ENCODE measurements at regions not wholly inside any gene's neighbourhood (a gene's known extent, or its start where the extent isn't known, plus 50 kb on each side); places are given as distances from the start of the nearest gene placed in this dataset.

- H3K27me3 ChIP-seq (ENCODE audit: control insufficient read depth, insufficient read depth, low read length), result no peaks in the 10 kb centered on the region
- no peak overlapping the region for H2BK15ac ChIP-seq (ENCODE audit: low read depth, low read length)
- no peak overlapping the region for H3K23ac ChIP-seq (ENCODE audit: low read depth, low read length)
- ChIA-PET POLR2A (ENCODE audit: unreplicated experiment) (no interaction called here), CTCF (no interaction called here)
- H2BK5ac ChIP-seq (ENCODE audit: low read depth, low read length, poor library complexity, severe bottlenecking), result no peak overlapping the region
- no peak overlapping the region for H3K18ac ChIP-seq (ENCODE audit: low read depth, low read length)
- H4K8ac ChIP-seq (ENCODE audit: low read depth in 2 of 2, low read length in 2 of 2), result no peak overlapping the region
- H3K9me1 ChIP-seq (ENCODE audit: insufficient read depth, low read length), result no peaks in the 10 kb centered on the region
- no peak overlapping the region for H3K56ac ChIP-seq (ENCODE audit: extremely low read depth, insufficient read depth, low read length)
- no peaks in the 10 kb centered on the region for H4K20me1 ChIP-seq (ENCODE audit: insufficient read depth, low read length)
- no peak overlapping the region for H3K4me3 ChIP-seq (ENCODE audit: insufficient read depth, low read depth, low read length)
- no peak overlapping the region for H2BK20ac ChIP-seq (ENCODE audit: low read depth, low read length)
- dilution Hi-C loops (cut with HindIII; ENCODE audit: low sequenced_read_pairs, unreplicated experiment), result no loop called here
- H3K4ac ChIP-seq (ENCODE audit: low read depth, low read length), result no peak overlapping the region
- H2AK5ac ChIP-seq (ENCODE audit: low read depth, low read length), result no peak overlapping the region
- H3K36me3 ChIP-seq (ENCODE audit: control insufficient read depth, insufficient read depth, low read length), result no peaks in the 10 kb centered on the region
- TF ChIP-seq CHD1 (IDR thresholded peaks at IDR 0.05; ENCODE audit: low read depth, low read length) (no peak), RCOR1 (IDR thresholded peaks at IDR 0.05; ENCODE audit: insufficient replicate concordance, low read length) (no peak), CTCF (conservative IDR thresholded peaks at IDR 0.05; ENCODE audit: low read depth, low read length) (no peak), ELK1 (IDR thresholded peaks at IDR 0.05; ENCODE audit: borderline replicate concordance, low read depth, low read length) (no peak), SMC3 (IDR thresholded peaks at IDR 0.05; ENCODE audit: low read depth, low read length) (no peak), MAZ (IDR thresholded peaks at IDR 0.05; ENCODE audit: borderline replicate concordance, low read depth, low read length) (no peak), USF2 (IDR thresholded peaks at IDR 0.05; ENCODE audit: low read depth, low read length) (no peak), BHLHE40 (IDR thresholded peaks at IDR 0.05; ENCODE audit: low read depth, low read length) (no peak), RAD21 (IDR thresholded peaks at IDR 0.05; ENCODE audit: low read length) (no peak), RFX5 (IDR thresholded peaks at IDR 0.05; ENCODE audit: low read depth, low read length) (no peak), POLR2A (IDR thresholded peaks at IDR 0.05; ENCODE audit: low read depth, low read length) (no peak), CEBPB (IDR thresholded peaks at IDR 0.05; ENCODE audit: low read depth, low read length) (no peak), MXI1 (IDR thresholded peaks at IDR 0.05; ENCODE audit: borderline replicate concordance, low read depth, low read length) (no peak), MAFK (IDR thresholded peaks at IDR 0.05; ENCODE audit: low read depth, low read length) (no peak), NFE2L2 (IDR thresholded peaks at IDR 0.05; ENCODE audit: low read depth, low read length) (no peak), FOS (IDR thresholded peaks at IDR 0.05; ENCODE audit: low read depth, low read length) (no peak)
- no peak overlapping the region for H4K5ac ChIP-seq (ENCODE audit: low read depth, low read length)
- ATAC-seq (ENCODE audit: low read depth), result no peak
- no peak overlapping the region for H3K27ac ChIP-seq (ENCODE audit: insufficient read depth, low read length)
- H3K4me1 ChIP-seq (ENCODE audit: control insufficient read depth, insufficient read depth, low read length), result no peaks in the 10 kb centered on the region
- no peak overlapping the region for H2AFZ ChIP-seq (replicated peaks; ENCODE audit: low read length, poor library complexity)
- H2AK9ac ChIP-seq (replicated peaks; ENCODE audit: low read depth, low read length, poor library complexity), result no peak overlapping the region
- intact Hi-C loops (cut with micrococcal nuclease), result no loop called here
- H3K9me3 ChIP-seq (ENCODE audit: control insufficient read depth, insufficient read depth, low read length), result peaks cover 28% of the 10 kb centered on the region
- H4K91ac ChIP-seq (ENCODE audit: insufficient read depth, low read depth, low read length), result no peak overlapping the region
- no CpG with 5 or more reads among the region's 3 CpGs for WGBS, 2 experiments (ENCODE audit: extremely low coverage in 2 of 2, insufficient read length in 1 of 2)
- H3K14ac ChIP-seq (replicated peaks; ENCODE audit: low read depth, low read length), result no peak overlapping the region
- BruUV-seq (replicated peaks), result no TSS peak
- no peak for DNase-seq
- H3K79me1 ChIP-seq (ENCODE audit: low read depth in 1 of 2, low read length in 2 of 2), result no peaks in the 10 kb centered on the region
- H3K9ac ChIP-seq (ENCODE audit: low read depth, low read length), result no peak overlapping the region
- H2BK120ac ChIP-seq (ENCODE audit: low read depth, low read length), result no peak overlapping the region
- H3K4me2 ChIP-seq (ENCODE audit: low read depth, low read length), result no peak overlapping the region
- in situ Hi-C loops (cut with MboI; ENCODE audit: low sequenced_read_pairs), result no loop called here
Measured at GRCh38 chr10:130691776-130692175, 555.6 kb downstream of the GLRX3 start.
